ENCODE measurements at regions not wholly inside any gene's neighbourhood (a gene's known extent, or its start where the extent isn't known, plus 50 kb on each side); places are given as distances from the start of the nearest gene placed in this dataset.

GRCh38 chrX:24410514-24411189, 50.2 kb downstream of the SUPT20HL1 start:
- Histone ChIP-seq H3K4me3 (no peak overlapping the region), H3K9me3 (no peaks in the 10 kb centered on the region), H3K36me3 (no peaks in the 10 kb centered on the region), H3K4me1 (ENCODE audit: control insufficient read depth in 1 of 2, low read depth in 2 of 2) (peaks cover 0 to 12% of the 10 kb centered on the region in 2 donors), H3K27ac (no peak overlapping the region), H3K27me3 (replicated peaks; ENCODE audit: insufficient read depth) (no peaks in the 10 kb centered on the region)
- ATAC-seq (ENCODE audit: insufficient number of reproducible peaks, low FRiP score, low read depth) = no peak
- TF ChIP-seq CTCF (IDR thresholded peaks at IDR 0.05) = no peak
- no peak for DNase-seq (ENCODE audit: low spot score)

- no peak for TF ChIP-seq CTCF (IDR thresholded peaks at IDR 0.05)
- Histone ChIP-seq H3K4me3 (no peak overlapping the region), H3K27ac (peak overlapping the region in 1 of 2 donors; percentile 59), H3K4me1 (ENCODE audit: control insufficient read depth in 1 of 2, low read depth in 2 of 2) (peaks cover 0 to 13% of the 10 kb centered on the region in 2 donors), H3K27me3 (replicated peaks; ENCODE audit: insufficient read depth) (no peaks in the 10 kb centered on the region), H3K9me3 (no peaks in the 10 kb centered on the region), H3K36me3 (no peaks in the 10 kb centered on the region)
- DNase-seq (ENCODE audit: low spot score) (no peak), ATAC-seq (ENCODE audit: insufficient number of reproducible peaks, low FRiP score, low read depth) (no peak)
Observed at GRCh38 chrX:24412637-24413363, 52.3 kb upstream of the PDK3 start.
